ENCODE measurements at regions not wholly inside any gene's neighbourhood (a gene's known extent, or its start where the extent isn't known, plus 50 kb on each side); places are given as distances from the start of the nearest gene placed in this dataset.

DNA sequence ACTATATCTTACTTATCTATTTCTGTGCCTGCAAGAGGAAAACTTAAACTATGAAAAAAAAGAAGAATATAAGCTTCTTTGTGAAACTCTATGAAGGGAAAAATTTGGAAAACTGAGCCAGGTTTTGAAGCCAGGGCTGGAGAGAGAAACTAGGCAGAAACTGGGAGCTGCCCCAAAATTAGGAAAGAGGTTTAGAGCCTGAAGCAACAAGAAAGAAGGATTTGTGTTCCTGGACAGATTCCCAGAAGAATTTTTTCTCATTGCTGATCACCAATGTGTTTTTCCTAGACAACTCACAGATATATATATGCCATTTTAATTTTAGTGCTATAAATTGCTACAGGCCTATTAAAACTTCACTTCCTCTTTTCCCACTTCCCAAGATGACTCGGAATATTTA is 245.0 kb upstream of the GEMIN8 start:
- TF ChIP-seq CTCF (IDR thresholded peaks at IDR 0.05) (no peak), POLR2A (IDR thresholded peaks at IDR 0.05; ENCODE audit: low read depth) (no peak)

Data from esophagus muscularis mucosa (tissue), 3 donors.